HG03457 (cell line): ENCODE measurements at regions not wholly inside any gene's neighbourhood (a gene's known extent, or its start where the extent isn't known, plus 50 kb on each side); places are given as distances from the start of the nearest gene placed in this dataset.

Experiments
- ATAC-seq: cut with Tn5 transposase; IDR thresholded peaks from one replicate; pipeline ENCODE4 v1.9.1; 2021; ENCODE audit warnings: moderate number of reproducible peaks; ENCODE audit not compliant: unreplicated experiment

- ATAC-seq = no peak
These were observed 342.5 kb upstream of the ACTBL2 start for GRCh38 chr5:57825031-57825686.

GRCh38 chr5:57824623-57825022, 342.0 kb upstream of the ACTBL2 start:
- no peak for ATAC-seq

- no peak for ATAC-seq
These were observed 341.4 kb upstream of the ACTBL2 start for GRCh38 chr5:57824047-57824446.

GRCh38 chr5:57822651-57823050, 340.0 kb upstream of the ACTBL2 start:
- no peak for ATAC-seq

GRCh38 chr5:57818397-57818796, 335.8 kb upstream of the ACTBL2 start:
- no peak for ATAC-seq

GRCh38 chr5:57817924-57818323, 335.3 kb upstream of the ACTBL2 start:
- no peak for ATAC-seq

GRCh38 chr5:57817001-57817453, 334.4 kb upstream of the ACTBL2 start:
- ATAC-seq = no peak

GRCh38 chr5:57816108-57816507, 333.5 kb upstream of the ACTBL2 start:
- no peak for ATAC-seq

- no peak for ATAC-seq
These were observed 323.1 kb upstream of the ACTBL2 start for GRCh38 chr5:57805732-57806131.

- no peak for ATAC-seq
These were observed 322.6 kb upstream of the ACTBL2 start for GRCh38 chr5:57805170-57805569.

GRCh38 chr5:57804505-57804904, 321.9 kb upstream of the ACTBL2 start:
- ATAC-seq = no peak

- ATAC-seq = no peak
These were observed 321.4 kb upstream of the ACTBL2 start for GRCh38 chr5:57804007-57804444.

- ATAC-seq = no peak
These were observed 319.5 kb upstream of the ACTBL2 start for GRCh38 chr5:57802131-57802530.

GRCh38 chr5:57795203-57795602, 312.6 kb upstream of the ACTBL2 start:
- ATAC-seq = no peak

GRCh38 chr5:57791875-57792274, 309.3 kb upstream of the ACTBL2 start:
- no peak for ATAC-seq

- no peak for ATAC-seq
These were observed 303.3 kb upstream of the ACTBL2 start for GRCh38 chr5:57785946-57786345.

GRCh38 chr5:57784121-57784520, 301.5 kb upstream of the ACTBL2 start:
- no peak for ATAC-seq

GRCh38 chr5:57783693-57784092, 301.1 kb upstream of the ACTBL2 start:
- ATAC-seq = no peak

GRCh38 chr5:57780961-57781325, 298.3 kb upstream of the ACTBL2 start:
- ATAC-seq = no peak

- ATAC-seq = no peak
These were observed 297.8 kb upstream of the ACTBL2 start for GRCh38 chr5:57780306-57780960.

GRCh38 chr5:57779383-57780223, 297.0 kb upstream of the ACTBL2 start:
- no peak for ATAC-seq
